HTR-8/SVneo (cell line): ENCODE measurements at regions not wholly inside any gene's neighbourhood (a gene's known extent, or its start where the extent isn't known, plus 50 kb on each side); places are given as distances from the start of the nearest gene placed in this dataset.
A peak's percentile ranks its signal among the peaks of the same experiment; 100 is the strongest.
"Not testable (repeated sequence)": the region's sequence is repeated elsewhere in the genome, so short reads cannot be mapped to it uniquely, and the experiment has no call there.

Experiments used
- DNase-seq: peaks from one replicate; pipeline ENCODE4 v3.0.0; 2011; ENCODE audit warnings: low spot score, mixed read lengths; ENCODE audit not compliant: insufficient read length
- FAIRE-seq: peaks from 2 replicates; lab custom pipeline; 2011; peaks lifted over from hg19 to GRCh38; lab: Jason Lieb, UNC

DNA sequence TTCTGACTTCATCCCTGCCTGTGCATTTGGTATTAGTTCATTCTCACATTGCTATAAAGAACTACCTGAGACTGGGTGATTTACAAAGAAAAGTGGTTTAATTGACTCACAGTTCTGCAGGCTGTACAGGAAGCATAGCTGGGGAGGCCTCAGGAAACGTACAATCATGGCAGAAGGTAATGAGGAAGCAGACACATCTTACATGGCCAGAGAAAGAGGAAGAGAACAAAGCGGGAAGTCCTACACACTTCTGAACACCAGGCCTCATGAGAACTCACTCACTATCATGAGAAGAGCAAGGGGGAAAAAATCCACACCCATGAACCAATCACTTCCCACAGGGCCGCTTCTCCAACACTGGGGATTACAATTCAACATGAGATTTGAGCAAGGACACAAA is 303.9 kb downstream of the CBLN4 start:
- FAIRE-seq (peak; percentile 38), DNase-seq (no peak)

GRCh38 chr20:55696520-55696919 is 308.8 kb downstream of the CBLN4 start:
- FAIRE-seq (peak; percentile 64), DNase-seq (no peak)

GRCh38 chr20:55693641-55694040 is 311.7 kb downstream of the CBLN4 start:
- FAIRE-seq (no peak), DNase-seq (no peak)

DNA sequence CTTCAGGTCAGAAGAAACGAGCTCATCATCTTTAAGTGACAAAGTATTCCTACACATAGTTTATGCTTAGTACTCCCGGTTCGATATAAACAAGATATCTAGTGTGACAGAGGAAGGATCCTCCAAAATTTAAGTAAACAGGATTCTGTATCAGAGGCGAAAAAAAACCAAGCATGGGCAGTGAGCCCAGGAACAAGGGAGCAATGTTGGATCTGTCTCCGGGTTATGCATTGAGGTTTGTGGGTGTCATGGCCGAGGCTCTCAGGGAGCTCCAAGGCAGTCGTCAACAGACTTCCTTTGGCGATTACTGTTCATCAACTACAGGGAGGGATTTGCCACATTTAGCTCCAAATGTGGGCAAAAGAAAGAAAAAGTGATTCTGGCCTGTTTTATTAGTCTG is 319.5 kb downstream of the CBLN4 start:
- FAIRE-seq (no peak), DNase-seq (no peak)

- DNase-seq, result no peak
- FAIRE-seq, result peak; percentile 13
Measured at GRCh38 chr20:55685425-55685824, 319.9 kb downstream of the CBLN4 start.

DNA sequence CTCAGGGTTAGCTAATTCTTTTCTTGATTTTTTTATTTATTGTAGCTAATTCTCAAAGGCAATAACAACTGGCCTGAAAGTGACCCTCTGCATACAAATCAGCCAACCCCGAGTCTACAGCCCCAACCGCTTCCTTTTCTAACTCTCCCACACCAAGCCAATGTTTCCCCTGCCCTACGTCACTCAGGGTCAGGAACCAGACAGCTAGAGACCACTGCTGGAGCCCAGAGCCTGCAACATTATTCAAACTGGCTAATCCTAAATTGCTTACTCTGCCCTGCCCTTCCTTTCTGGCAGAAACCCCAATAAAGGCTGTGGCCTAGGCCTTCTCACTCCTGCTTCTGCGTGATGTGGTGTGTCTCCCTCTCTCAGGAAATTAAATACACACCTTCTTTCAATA is 320.7 kb downstream of the CBLN4 start:
- no peak for DNase-seq
- peak; percentile 9 for FAIRE-seq

DNA sequence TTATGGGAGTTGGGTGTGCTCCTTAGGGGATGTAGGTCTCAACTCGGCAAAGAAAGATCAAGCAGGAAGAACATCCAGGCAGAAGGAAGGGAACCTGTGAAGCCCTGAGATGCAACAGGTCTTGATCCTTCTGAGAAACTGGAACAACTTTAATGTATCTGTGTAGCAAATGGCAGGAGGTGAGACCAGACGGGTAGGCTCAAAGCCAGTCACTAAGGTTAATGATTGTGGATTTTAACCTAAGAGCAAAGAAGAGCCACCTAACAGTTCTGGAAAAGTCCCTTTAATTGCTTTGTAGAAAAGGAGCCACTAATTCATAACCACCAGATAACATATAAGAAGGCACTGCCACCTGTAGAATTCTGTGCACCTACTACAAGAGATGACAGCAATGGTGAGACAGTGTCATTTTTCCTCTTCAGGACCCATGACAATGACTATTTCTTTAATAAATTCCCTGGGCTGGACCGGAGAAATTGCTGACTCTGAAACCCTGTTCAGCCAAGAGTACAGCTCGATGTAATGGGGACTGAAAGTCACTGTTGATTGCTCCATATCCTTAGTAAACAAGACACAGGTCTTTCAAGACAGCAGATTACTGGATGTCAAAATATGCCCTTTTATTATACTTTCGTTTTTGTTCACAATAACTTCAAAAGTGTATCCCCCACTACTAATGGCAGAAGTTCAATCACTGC is 326.2 kb downstream of the CBLN4 start:
- DNase-seq (no peak), FAIRE-seq (peak; percentile 81)

- peak; percentile 4 for FAIRE-seq
- DNase-seq, result no peak
Measured at GRCh38 chr20:55678126-55678525, 327.2 kb downstream of the CBLN4 start.

- no peak for DNase-seq
- no peak for FAIRE-seq
Measured at GRCh38 chr20:55677011-55677410, 328.3 kb downstream of the CBLN4 start.

DNA sequence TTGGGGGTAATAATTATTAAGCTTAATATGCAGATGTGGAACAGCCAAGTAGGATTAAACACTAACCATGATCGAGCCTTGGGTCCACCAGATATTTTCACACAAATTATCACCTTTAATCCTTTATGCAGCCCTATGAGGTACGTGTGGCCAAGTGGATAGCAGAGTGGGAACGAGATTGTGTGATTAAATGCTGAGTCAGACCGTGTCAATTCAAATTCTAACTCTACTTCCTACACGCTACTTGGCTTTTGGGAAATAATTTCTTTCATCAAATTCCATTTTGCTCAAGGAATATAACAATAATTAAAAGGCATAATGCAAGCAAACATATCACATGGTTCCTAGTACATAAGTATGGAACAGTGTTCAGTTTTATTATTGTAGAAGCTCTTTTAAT is 329.2 kb downstream of the CBLN4 start:
- no peak for DNase-seq
- FAIRE-seq, result peak; percentile 59

DNA sequence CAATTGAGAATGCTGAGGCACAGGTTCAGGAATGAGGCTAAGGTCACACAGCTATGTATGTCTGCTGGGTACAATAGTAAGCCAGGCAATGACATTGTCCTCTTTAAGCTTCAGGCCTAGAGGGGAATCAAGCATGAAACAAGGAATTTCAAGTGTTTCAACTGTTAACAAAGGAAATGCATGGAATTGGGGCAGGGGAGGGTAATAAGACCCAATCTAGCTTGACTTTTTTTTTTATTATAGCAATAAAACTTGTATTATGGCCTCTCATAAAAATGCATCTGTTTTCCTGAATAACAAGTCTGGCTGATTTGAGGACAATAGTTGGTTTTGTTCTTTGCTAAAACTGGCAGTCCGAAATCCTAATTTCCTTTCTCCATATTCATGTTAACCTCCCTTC is 336.7 kb downstream of the CBLN4 start:
- DNase-seq (no peak), FAIRE-seq (peak; percentile 44)

GRCh38 chr20:55667955-55668354 is 337.4 kb downstream of the CBLN4 start:
- DNase-seq (no peak), FAIRE-seq (peak; percentile 48)

GRCh38 chr20:55667024-55667423 is 338.3 kb downstream of the CBLN4 start:
- DNase-seq, result no peak
- peak; percentile 62 for FAIRE-seq

DNA sequence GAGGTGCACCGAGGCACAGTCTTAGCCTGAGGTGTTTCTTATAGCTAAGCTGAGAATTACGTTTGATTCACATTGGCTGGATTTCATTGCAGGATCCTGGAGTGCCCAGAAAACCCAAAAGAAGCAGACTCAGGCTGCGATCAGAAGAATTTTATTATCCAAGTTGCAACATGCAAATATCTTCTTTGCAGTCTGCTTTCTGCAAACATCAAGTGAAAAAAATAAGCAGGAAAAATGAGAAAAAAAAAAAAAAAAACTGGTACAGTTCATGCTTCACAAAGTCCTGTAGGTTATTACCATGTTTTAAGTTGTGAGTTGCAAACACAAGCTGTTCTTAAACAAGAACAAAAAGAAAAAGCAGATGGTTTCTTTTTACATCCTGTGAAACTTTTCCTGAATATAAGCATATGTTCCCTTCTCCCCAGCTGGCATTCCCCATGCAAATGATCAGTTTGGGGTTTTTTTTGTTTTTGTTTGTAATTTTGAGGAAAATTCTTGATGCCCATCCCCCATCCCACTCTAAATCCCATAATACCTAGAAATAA is 349.0 kb downstream of the CBLN4 start:
- FAIRE-seq, result no peak
- DNase-seq, result no peak

DNA sequence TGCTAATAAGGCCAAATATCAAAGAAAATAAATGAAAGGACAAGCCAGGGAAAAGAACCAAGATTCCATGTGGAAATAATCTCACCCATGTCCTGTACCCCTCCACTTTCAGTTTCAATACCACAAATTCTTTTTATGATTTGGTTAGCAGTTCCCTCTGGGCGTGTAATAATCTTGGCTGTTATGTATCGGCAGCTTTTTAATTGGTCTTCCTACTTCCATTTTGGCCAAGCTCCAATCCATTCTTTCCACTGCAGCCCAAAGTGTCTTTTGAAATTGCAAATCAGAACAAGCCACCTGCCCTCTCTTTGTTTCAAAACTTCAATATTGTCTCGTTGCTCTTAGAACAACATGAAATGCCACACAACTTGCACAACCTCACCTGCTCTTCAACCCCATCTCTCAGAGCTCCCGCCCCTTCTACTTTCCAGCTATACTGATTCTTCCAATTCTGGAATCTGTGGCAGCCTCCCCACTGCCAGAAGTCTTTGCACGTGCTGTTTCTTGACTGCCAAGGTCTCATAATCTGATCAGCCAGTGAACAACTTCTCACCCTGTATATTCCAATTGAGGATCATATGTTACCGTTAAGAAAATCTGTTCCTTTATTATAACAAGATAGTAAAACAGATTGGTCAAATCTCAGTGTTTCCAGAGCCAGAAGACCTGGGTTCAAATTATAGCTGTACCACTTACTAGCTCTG is 354.5 kb downstream of the CBLN4 start:
- FAIRE-seq, result no peak
- DNase-seq, result no peak

GRCh38 chr20:55649254-55649653 is 356.1 kb downstream of the CBLN4 start:
- no peak for DNase-seq
- FAIRE-seq, result no peak

DNA sequence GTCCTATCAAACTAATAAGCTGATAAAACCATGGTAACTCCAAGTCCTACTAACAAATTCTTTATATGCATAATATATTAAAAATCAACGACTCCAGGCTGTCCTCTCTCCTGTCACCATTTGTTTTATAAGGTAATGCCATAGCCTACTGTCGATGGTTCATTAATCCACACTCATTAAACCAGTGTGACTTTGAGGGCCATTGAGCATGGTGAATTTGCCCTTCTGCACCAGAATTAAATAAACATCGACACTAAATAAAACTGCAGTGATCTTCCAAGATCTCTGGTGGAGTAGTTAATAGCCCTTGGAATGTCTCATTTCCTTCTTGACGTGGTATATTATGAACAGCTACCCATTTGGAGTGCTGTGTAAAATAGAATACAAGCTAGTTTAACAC is 358.5 kb downstream of the CBLN4 start:
- DNase-seq (no peak), FAIRE-seq (no peak)

DNA sequence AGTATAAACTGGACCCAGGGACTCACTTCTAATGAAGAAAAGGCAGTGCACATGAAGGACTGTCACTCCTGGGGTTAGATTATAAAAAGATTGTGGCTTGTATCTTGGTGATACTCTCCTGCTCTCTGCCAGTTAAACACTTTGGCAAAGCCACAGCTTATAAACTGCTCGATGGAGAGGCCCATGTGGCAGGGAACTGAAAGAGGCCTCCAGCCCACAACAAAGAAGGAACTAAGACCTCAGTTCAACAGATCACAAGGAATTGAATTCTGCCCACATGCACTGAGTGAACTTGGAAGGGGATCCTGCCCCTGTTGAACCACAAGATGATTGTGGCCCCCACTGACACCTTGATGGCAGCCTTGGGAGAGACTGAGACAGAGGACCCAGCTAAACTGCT is 363.8 kb downstream of the CBLN4 start:
- DNase-seq (no peak), FAIRE-seq (no peak)

- DNase-seq, result no peak
- peak; percentile 55 for FAIRE-seq
Measured at GRCh38 chr20:55635870-55636269, 369.4 kb downstream of the CBLN4 start.

DNA sequence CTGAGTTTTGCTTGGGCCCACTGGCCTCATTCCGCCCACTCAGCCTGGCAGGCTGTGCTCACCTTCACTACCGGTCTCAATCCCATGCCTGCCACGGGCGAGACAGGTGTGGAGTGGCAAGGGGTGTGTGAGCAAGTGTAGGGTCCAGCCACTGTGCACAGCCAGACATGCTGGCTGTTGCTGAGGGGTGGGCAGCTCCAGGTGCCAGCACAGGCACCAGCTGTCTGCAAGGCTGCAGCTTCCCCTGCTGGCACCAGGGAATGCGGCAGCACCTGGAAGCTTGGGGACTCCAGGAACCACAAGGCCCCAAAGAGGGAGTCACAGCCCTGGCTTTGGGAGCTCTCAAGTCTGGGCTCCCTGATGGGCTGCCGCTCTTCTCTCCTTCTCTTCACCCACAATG is 372.7 kb downstream of the CBLN4 start:
- DNase-seq, result no peak
- peak; percentile 86 for FAIRE-seq

- DNase-seq, result not testable (repeated sequence)
- peak; percentile 20 for FAIRE-seq
Measured at GRCh38 chr20:55629143-55629542, 376.2 kb downstream of the CBLN4 start.

DNA sequence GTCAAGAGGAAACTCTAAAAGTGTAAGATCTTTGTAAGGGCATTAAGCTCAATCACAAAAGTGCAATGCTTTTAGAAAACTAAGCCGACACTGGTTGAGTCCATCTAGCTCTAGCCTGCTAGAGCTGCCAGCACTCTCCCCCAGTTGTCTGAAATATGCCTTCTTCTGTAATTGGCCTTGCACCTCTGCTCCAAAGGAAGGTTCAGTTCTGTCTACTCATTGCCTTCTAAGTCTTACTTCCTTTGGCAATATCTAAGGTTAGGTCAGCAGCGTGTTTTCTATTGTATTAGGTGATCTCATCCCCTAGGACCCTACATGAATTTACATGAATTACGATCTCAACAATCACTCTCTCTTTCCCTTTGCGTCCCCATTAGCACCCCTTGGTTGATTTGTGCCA is 378.6 kb downstream of the CBLN4 start:
- DNase-seq (no peak), FAIRE-seq (no peak)
